ENCODE measurements at regions not wholly inside any gene's neighbourhood (a gene's known extent, or its start where the extent isn't known, plus 50 kb on each side); places are given as distances from the start of the nearest gene placed in this dataset.

DNA sequence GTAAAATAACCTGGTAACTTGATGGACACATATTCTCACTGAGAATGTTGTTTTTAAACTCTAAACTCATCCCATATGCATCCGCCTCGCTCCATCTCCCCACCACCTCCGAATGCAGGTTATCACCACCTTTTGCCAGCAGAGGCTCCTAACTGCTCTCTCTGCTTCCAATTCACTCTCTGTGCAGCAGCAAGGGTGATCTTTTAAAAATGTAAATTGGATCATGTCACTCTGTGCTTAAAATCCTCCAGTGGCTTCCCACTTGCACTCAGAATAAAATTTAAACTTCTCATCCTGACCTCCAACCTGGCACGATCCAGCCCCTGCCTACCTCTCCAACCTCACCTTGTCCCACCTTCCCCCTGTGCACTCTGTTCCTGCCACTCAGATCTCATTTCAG is 317.2 kb downstream of the ZSWIM6 start:
- WGBS, 2 donors, result 92 to 95% methylated on average over 4 of the region's 4 CpGs
- intact Hi-C loops (cut with DNase I), result no loop called here

DNA sequence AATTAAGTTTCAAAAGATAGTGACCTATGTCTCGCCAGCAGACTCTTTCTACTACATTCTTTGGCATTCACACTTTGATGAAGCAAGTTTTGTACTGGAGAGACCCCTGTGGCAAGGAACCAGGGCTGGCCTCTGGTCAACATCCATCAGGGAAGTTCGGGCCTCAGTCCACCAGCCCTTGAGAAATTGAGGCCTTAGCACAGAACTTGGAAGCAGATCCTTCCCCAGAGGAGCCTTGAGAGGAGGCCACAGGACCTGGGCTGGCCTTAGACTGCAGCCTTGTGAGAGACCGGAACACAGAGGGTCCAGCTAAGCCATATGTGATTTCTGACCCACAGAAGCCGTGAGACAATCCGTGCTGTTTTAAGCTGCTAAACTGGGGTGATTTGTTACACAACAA is 317.9 kb downstream of the ZSWIM6 start:
- H3K27me3 ChIP-seq, result no peaks in the 10 kb centered on the region
- 76 to 80% methylated on average over 5 of the region's 5 CpGs for WGBS, 2 donors
- H3K4me1 ChIP-seq, result no peaks in the 10 kb centered on the region
- intact Hi-C loops (cut with DNase I), result loop anchor here in 6 of 10 donors (10.0 kb wide), 4 partner anchors 245 to 595 kb away; partner anchors contain the start of genes ZSWIM6 (in 3 of the 6) and SMIM15 (in 2 of the 6)
- TF ChIP-seq, protein P1, sequence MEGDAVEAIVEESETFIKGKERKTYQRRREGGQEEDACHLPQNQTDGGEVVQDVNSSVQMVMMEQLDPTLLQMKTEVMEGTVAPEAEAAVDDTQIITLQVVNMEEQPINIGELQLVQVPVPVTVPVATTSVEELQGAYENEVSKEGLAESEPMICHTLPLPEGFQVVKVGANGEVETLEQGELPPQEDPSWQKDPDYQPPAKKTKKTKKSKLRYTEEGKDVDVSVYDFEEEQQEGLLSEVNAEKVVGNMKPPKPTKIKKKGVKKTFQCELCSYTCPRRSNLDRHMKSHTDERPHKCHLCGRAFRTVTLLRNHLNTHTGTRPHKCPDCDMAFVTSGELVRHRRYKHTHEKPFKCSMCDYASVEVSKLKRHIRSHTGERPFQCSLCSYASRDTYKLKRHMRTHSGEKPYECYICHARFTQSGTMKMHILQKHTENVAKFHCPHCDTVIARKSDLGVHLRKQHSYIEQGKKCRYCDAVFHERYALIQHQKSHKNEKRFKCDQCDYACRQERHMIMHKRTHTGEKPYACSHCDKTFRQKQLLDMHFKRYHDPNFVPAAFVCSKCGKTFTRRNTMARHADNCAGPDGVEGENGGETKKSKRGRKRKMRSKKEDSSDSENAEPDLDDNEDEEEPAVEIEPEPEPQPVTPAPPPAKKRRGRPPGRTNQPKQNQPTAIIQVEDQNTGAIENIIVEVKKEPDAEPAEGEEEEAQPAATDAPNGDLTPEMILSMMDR (IDR thresholded peaks at IDR 0.05), result no peak
- DNase-seq (no peak), ATAC-seq (no peak)
- no peaks in the 10 kb centered on the region for H3K9me3 ChIP-seq
- H3K4me3 ChIP-seq, result no peak overlapping the region
- no peaks in the 10 kb centered on the region for H3K36me3 ChIP-seq
- no peak overlapping the region for H3K27ac ChIP-seq

More for the DNA sequence above, 317.2 kb downstream of the ZSWIM6 start:
- Histone ChIP-seq H3K9me3 (no peaks in the 10 kb centered on the region), H3K27ac (no peak overlapping the region), H3K4me3 (no peak overlapping the region), H3K27me3 (no peaks in the 10 kb centered on the region), H3K36me3 (no peaks in the 10 kb centered on the region), H3K4me1 (no peaks in the 10 kb centered on the region)
- ATAC-seq (no peak), DNase-seq (no peak)
- TF ChIP-seq, protein P1 (IDR thresholded peaks at IDR 0.05), result no peak

DNA sequence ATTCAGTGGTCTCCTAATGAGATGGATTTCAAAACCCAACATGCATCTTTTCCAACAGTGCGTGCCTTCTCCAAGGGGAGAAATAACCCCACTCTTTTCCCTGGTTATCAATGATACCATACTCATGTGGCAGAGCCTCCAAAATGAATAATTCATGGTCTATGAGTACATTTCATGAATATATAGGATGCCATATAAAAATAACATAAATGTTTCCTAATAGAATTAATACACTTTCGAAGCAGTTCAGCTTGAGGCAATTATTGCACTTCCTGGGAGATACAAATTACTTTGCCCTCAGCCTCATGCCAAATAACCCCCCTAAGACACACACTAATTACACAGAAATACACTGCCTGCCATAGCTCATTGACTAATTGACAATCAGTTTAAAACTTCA is 318.6 kb downstream of the ZSWIM6 start:
- Histone ChIP-seq H3K9me3 (no peaks in the 10 kb centered on the region), H3K27ac (no peak overlapping the region), H3K4me1 (no peaks in the 10 kb centered on the region), H3K4me3 (no peak overlapping the region), H3K36me3 (no peaks in the 10 kb centered on the region), H3K27me3 (no peaks in the 10 kb centered on the region)
- ATAC-seq (no peak), DNase-seq (no peak)
- intact Hi-C loops (cut with DNase I), result loop anchor here in 6 of 10 donors (10.0 kb wide), 4 partner anchors 246 to 596 kb away; partner anchors contain the start of genes ZSWIM6 (in 3 of the 6) and SMIM15 (in 2 of the 6)
- TF ChIP-seq, protein P1 (IDR thresholded peaks at IDR 0.05), result no peak
- WGBS, 2 donors, result 92 to 97% methylated on average over 2 of the region's 2 CpGs

DNA sequence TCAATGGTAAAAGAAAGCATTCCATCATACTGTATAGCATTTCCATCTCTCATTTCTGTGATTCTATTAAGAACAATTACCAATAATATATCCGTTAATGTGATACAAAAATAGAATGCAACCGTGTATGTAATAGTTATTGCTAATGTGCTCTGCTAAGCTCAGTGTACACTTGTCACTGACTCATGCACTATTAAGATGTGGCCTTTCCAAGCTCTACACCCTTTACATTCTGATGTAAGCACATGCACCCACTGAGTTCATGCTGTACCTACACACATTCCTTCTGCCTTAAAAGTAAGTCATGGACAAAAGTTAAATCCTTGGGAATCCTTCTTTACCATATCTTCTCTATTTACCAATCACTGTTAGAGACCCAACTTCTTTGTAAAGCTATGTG is 319.1 kb downstream of the ZSWIM6 start:
- DNase-seq (no peak), ATAC-seq (no peak)
- TF ChIP-seq, protein P1 (IDR thresholded peaks at IDR 0.05), result no peak
- intact Hi-C loops (cut with DNase I), result loop anchor here in 6 of 10 donors (10.0 kb wide), 4 partner anchors 246 to 596 kb away; partner anchors contain the start of genes ZSWIM6 (in 3 of the 6) and SMIM15 (in 2 of the 6)
- no peaks in the 10 kb centered on the region for H3K4me1 ChIP-seq
- no peak overlapping the region for H3K4me3 ChIP-seq
- WGBS, 2 donors, result 77% methylated on average over 2 of the region's 2 CpGs
- no peaks in the 10 kb centered on the region for H3K9me3 ChIP-seq
- H3K36me3 ChIP-seq, result no peaks in the 10 kb centered on the region
- no peaks in the 10 kb centered on the region for H3K27me3 ChIP-seq
- H3K27ac ChIP-seq, result no peak overlapping the region
